ENCODE measurements at regions not wholly inside any gene's neighbourhood (a gene's known extent, or its start where the extent isn't known, plus 50 kb on each side); places are given as distances from the start of the nearest gene placed in this dataset.

DNA sequence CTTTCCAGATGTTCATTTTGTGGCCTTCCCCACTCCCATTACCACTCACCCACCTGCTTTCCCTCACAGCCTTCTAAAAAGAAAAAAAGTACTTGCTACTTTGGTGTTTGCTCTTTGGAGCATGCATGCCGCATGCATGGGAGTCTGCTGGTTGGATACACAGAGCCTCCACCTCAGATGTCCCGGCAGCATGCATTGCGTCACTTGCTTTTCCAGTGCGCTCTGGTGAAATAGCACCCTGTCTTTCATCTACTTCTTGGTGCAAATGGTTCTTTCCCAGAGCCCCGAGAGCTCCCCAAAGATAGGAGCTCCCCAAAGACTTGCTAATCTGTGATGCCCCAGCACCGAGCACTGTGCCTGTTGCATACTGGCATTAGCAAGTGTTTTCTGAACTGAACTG, 333.2 kb upstream of the ZNF507 start:
- no peak for DNase-seq

DNA sequence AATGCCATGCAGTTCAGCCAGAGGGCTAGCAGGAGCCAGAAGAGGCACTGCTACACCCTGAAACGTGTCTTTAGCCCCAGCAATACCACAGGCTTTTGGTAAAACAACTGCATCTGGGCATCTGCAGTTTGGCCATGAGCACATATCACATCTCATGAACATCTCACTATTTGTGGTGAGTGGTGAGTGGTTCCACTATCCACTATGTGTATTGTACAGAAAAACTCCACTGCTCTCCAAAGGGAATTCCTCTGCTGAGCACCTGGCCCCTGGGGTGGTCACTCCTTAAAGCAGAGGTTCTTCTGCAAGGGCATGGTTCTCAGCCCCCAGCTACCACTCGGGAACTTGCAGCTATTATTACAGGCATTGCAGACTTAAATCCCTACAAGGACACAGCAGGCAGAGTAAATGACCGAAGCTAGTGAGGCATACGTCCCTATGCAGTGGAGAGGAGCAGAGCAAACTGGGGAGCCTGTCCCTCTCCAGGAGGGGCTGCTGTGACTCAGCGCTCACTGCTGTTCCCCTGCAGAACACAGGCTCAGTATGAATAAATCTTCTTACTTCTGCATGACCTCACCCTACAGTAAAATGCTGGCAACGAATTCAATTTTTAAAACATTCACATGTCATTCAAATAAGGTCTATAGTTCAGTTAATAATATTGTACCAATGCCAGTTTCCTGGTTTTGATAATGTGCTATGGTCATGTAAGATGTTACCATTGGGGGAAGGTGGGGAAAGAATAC, 332.4 kb upstream of the ZNF507 start:
- DNase-seq = no peak

DNA sequence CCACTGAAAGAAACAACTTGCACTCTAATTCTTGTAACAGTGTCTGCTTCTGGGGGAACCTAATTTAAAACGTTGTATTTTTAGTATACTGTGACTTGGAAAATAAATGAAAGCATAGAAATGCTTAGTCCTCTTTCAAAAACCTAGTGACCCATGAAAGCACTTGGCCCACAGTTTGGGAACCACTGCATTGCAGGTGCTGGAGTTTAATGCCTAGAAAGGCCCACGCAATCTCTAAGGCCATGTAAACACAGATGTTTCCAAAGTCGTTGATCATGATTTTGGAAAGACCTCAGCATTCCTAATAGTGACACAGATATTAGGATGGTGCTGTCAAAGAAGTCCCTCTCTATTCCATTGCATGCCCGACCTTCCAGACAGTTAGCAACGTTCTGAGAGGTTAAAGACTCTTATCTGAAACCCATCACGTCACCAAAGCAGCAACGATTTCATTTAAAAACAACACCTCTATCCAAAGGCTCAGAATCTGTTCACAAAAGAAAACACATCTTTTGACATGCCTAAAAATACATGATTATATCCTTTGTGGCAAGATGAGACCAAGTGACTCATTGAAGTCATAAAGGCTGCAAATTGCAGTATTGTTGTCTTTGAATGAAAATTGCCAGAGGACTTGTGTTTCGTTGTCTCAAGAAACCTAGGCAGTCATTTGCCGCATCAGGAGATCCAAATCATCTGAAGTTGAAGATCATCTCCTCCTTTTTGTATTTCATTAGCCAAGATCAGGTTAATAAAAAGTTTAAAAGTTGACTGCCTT, 328.0 kb upstream of the ZNF507 start:
- DNase-seq = no peak

DNA sequence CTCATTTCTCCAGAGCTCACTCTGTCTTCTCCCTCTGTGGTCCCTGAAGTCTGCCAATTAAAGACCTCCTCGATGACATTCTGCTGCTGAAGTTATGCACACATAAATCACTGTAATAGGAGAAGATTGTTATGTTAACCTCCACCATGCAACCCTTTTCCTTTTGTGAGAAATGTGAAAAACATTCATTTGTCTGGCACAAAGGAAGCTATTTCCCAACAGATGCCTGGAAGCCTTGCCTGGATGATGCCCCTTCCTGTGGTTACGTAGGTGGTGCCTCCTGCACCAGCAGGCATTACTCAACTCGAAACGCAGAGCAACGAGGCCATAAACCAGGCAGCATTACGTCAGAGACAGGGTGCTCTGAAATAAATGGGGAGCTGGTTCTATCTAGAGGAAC, 327.4 kb upstream of the ZNF507 start:
- no peak for DNase-seq

DNA sequence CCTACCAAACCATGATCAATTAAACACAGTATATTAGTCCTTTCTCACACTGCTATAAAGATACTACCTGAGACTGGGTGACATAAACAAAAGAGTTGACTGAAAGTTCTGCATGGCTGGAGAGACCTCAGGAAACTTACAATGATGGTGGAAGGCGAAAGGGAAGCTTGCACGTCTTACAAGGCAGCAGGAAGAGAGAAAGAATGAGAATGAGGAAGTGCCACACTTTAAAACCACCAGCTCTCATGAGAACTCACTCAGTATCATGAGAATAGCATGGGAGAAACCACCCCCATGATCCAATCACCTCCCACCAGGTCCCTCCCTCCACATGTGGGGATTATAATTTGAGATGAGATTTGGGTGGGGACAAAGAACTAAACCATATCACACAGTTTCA, 324.9 kb upstream of the ZNF507 start:
- no peak for DNase-seq

DNA sequence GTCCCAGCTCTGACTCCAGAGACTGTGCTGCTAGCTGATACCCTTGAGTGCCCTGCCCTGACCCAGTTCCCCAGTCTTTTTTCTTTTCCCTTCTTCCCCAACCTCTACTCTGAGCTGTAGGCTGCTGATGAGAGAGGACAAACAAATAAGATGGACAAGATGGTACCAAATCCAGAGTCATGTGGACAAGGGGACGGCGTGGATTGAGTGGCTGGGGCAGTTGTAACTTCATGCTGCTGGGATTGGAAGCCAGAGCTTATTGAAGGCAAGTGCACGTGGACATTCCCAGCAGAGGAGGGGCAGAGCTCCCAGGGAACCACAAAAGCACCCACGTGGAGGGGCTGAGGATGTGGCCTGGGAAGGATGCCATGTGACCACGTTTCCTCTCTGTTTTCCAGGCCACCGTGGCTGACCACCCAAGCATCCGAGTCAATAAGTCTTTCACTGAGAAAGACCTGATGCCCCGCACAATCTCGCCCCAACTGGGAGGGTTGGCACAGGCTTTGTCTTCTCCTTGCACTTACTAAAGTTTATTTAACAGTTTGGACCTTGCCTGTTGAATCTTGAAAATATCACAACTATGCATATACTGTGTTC, 323.3 kb upstream of the ZNF507 start:
- DNase-seq = no peak

DNA sequence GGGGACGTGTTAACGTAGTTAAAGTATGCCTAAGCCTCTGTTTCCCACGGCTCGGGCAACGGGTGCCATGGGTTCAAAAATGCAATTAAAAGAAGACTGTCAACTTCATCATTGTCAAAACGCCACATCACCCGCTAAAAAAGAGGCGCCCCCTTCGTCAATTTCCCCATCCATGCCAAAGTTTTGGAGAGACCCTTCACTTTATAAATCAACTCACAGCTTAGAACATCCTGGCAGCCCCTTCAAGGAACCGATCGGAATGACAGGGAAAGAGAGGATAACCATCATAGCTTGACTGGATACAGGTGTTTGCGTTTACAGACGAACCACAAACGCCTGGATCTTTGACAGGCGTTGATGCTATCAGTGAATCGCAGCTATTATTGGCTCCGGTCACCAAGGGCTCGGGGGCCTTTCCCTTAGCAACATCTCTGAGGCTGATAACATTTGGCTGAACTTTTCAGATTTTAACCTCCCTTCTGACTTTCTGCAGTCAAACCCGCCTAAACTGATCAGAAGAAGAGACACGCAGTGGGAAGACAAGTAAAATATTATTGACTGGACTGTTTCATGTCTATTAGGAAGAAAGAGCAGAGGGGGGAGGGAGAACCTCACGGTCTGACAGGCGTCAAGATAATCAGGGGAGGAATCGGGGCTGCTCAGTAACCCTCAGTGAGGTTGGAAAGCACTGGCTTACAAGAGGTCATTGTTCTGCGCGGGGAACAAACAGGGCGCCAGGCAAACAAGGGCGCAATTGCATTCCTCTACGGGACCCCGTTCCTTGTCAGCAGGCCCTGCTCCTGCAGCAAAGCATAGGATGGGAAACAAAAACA, 322.5 kb upstream of the ZNF507 start:
- DNase-seq = no peak

DNA sequence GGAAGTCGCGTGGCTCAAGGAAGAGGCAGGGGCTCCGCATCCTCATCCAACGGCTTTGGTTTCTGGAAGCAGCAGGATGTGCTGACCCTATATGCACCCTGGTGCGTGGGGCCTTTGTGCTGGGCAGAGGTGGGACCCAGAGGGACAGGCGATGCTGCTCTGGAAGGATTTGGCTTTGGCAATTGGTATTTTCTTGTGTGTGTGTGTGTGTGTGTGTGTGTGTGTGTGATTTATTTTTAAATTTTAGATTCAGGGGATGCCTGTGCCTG, 321.9 kb upstream of the ZNF507 start:
- no peak for DNase-seq

DNA sequence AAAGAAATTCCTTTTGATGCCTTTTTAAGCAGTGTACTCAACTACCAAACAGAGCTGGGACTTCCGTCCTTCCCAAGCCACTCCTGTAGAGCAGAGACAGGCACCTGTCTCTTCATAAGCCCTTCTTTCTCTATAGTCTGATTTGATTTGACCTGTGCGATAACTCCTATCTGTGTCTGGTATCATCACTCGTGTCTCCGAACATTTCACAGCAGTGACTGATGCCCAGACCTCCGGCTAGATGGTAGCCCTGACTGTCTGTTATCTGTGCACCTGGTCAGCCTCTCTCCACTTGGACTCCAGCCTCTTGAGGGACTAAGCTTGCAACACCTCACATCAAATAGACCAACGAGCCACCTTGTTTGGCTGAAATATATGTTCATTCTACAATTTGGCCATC, 316.2 kb upstream of the ZNF507 start:
- no peak for DNase-seq

DNA sequence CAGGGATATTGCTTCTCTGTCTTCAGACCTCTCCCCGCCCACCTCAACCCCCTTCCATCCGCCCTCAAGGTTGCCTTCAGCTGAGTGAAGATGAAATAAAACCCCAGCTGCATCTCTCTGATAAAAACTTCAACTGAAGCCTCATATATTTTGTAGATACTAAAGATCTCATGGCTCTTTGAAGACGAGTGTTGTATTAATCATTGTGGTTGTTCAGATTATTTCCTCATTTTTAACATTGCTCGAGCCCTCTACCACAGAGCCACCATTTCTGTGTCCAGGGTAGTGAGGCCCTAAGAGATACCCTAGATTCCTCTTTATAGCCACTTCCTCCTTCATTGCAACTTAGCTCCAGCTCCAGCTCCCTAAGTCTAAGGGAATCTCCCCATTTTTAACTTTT, 312.8 kb upstream of the ZNF507 start:
- no peak for DNase-seq

DNA sequence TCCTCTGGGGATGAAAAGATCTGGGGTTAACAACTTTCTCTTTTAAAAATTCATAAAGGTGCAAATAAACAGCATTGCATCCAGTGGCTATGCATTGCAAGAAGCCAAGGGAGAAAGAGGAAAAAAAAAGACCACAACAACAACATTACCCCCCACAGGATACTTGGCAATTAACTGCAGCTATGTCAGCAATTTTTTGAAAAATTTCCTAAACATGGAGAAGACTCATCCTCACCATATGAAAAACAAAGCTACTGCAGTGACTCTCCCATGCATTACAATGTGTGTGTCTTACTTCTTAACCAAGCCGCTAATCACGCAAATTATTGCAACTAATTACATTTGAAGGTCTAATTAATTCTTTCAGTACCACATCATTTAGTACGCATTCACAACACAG, 309.8 kb upstream of the ZNF507 start:
- DNase-seq = no peak

DNA sequence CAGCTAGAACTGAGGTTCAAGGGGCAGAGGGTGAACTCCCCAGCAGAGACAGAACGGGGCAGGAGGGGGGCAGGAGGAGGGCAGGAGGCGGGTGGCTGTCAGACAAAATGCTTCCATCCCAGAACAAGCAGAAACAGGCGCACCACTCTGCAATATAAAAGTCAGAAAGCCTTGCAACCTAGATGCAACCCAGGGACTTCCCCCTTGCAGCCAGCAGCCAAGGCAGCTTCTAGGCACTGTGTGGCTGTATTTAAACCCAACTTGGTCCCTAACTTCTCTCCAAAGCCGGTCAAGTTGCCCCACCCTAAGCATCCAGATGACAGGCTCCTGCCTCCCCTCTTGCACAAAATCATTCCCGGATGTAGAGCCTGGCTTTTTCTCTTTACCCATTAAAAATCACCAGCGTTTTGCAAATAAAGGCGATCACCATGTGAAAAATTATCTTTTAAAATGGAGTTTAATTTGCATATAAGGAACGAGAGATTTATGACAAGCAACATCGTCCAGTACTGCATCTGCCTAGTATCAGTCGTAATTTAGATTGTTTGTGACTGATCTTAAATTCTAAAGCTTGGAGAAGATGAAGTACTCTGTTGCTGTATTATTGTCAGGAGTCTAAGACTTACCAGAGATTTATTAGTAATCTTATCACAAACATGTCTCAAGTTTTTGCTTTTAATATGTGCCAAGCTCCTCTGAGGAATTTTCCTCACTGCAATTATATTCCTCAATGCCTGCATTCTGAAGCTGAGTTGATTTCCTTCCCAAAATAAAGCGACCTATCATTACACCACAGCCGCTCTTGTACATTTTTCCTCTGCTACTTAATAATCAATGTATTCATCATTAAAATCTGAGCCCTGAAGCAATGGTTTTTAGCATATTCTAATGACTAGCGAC, 307.1 kb upstream of the ZNF507 start:
- no peak for DNase-seq

DNA sequence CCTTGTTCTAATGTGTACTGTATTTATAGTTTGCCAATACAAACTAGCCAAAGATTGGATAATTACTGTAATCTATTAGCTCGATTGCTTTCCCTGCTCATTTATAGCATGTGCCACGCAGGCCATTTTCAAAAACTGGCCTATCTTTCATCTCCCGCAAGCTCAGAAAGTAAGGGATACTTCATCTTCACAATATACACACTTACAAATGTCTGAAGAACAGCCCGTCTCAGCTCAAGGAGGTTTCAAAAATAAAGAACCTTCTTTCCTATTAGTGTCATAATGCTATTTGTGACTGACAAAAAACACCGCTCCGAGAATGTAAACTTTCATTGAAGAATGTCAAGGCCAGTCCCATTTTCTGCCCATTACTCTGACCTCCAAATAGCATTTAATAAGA, 306.4 kb upstream of the ZNF507 start:
- no peak for DNase-seq

DNA sequence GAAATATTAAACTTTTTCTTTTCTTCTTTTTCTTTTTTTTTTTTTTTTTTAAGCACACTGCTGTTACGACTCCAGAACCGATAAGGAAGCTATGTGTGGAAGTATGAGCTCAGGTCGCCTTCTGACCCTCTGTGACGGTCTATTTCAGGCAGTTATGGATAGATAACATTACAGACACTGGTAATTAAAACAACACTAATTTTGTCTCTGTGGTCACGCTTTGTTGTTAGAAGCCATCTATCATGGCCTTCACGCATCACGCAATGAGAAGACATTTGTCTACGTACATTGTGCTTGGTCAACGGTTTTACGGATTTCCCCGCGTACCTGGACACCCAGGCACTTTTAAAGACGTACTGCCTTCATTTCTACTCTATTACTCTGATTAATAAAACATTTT, 306.0 kb upstream of the ZNF507 start:
- no peak for DNase-seq

DNA sequence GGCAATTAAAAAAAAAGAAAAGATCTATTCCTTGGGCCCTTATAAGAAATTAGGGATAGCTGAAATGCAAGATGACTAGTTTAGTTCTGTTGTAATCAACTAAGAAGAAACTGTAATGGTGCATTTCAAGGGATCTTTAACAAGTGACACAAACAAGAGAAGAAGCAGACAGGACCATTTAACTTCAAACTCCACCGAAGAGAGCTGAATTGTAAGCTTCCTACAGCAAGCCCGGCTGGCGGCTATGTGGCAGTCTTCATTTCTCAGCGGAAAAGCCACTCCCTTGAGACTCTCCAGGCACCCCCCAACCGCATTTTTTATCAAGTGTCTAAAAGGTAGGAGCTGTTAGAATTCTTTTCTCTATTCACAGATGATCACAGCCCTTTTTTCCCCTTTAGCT, 305.2 kb upstream of the ZNF507 start:
- DNase-seq = no peak

DNA sequence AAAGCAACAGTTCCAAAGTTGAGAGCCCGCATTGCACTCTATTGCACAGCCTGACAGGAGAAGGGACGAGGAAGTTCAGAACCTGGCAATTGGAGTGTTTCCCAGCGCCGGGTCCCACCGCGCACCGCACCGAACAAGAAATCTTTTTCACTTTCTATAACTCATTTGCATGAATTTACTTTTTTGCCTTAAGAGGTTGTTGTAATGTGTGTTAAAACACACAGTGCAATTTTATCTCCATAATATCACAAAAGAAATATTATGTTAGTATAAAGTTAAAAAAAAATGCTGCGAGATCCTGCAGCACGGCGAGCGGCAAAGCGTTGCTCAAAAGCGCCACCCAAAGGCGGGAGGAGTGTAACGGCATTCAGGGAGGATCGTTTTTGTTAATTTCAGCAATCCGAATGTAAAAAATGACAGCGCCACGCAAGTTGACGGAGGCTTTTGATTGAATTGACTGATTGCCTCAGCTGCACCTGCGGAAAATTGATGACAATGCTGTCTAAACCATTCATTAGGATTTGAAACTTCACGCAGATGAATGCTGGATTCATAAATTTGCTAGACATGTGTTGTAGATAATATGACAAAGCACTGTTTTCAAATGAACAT, 303.6 kb upstream of the ZNF507 start:
- DNase-seq = no peak

DNA sequence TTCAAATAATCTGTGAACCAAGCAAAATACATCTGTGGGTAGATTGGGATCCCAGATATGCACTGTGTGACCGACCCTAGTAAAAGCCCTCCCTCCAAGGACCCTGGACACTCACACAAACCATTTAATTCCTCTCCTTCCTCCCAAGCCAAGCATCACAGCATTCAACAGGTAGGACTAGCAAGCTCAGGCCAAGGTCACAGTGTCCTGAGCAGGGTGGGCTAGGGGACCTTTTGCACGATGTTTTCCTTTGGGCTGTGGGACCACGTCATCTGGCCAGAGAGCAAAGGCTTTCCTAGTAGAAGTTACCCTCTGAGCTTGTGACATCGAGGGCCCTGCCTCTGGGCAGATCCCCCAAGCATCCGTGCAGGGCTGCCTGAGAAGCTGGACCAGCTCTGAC, 297.6 kb upstream of the ZNF507 start:
- DNase-seq = no peak

DNA sequence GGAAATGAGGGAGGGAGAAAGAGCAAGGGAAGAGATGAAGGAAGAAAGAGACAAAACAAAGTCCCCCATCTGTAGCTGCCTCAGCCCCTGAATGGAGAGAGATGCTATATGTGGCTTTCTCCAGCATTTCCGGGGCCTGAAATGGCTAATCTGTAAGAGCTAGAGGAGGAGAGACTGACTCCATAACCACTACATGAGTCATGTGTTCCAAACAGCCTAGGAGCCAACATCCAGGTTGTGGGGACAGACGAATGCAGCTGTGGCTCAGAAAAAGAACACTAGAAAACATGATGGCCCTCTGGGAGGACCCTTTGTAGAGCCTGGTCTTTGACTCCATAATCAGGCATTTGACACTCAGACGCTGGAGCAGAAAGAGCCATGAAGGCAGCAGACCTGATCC, 292.0 kb upstream of the ZNF507 start:
- DNase-seq = no peak

DNA sequence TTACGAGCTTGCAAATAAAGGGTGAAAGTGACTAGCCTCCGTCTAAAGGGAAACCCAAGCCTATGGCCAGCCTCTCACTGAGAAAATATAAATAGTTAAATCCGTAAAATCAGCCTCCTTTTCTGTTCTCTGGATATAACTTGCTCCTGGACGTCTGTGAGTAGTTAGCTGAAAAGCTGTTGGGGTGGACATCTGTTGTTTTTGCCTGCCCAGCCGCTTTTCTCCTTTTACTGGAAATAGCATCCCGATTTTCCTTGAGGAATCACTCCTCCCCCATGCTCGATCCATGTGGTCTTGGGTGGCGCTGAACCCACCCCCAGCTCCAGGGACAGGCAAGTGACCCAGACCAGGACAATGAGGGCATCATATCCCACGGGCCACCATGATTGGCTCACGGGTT, 291.5 kb upstream of the ZNF507 start:
- no peak for DNase-seq

DNA sequence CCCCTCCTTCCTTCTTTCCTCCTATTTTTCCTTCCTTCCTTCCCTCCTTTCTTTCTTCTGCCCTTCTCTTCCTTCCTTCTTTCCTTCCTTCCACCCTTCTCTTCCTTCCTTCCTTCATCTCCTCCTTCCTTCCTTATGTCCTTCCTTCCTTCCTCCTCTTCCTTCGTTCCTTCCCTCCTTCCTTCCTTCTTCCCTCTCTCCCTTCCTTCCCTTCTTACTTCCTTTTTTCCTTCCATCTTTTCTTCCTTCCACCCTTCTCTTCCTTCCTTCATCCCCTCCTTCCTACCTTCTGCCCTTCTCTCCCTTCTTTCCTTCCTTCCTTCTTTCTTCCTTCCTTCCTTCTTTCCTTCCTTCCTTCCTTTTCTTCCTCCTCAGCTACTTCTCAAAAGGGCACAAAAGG, 287.3 kb upstream of the ZNF507 start:
- DNase-seq = no peak

DNA sequence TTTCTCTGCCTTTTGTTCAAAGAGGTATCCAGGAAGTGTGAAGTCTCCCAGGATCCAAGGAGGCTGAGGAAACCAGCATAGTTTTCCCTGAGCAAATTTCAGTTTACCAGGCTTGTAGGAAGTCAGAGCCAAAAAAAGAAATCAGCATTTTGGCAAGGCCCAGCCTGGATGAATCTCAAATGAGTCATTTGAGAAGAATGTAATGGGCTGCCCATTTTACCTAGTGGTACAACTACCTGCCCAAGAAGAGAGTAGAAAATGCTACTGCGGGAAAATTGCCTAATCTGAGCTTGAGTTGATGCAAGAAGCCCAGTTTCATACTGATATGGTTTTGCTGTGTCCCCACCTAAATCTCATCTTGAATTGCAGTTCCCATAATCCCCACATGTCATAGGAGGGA, 284.1 kb upstream of the ZNF507 start:
- no peak for DNase-seq

DNA sequence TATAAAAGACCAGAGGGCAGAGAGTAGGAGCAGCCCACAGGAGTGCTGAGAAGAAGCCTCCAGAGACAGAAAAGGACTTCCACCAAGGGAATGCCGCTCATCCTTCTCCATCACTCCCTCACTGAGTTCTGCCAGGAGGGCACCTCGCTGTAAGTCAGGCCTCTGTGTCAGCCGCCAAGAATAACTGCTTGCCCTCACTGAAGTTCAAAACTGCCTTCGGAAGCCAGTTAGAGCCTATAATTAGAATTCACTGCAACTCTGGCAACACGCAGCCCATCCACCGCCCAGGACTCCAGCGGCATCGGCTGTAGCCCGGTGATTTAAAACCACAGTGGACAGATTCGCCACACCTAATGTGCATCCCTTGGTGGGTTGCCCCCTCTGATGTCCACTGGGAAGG, 281.8 kb upstream of the ZNF507 start:
- DNase-seq = no peak

Measured in activated CD4-positive, alpha-beta T cell treated with anti-CD3 and anti-CD28 coated beads, Interleukin-2, amount 50 U/mL, for 1 hour (primary cell).